IMR-90 (cell line): ENCODE measurements at regions not wholly inside any gene's neighbourhood (a gene's known extent, or its start where the extent isn't known, plus 50 kb on each side); places are given as distances from the start of the nearest gene placed in this dataset.

Experiments used
- ATAC-seq: fragments of 200-7000 bp; cut with Tn5 transposase; 2 replicates; pipeline ENCODE4 v1.9.1; 2020; ENCODE audit warnings: low read depth, mild to moderate bottlenecking, moderate library complexity
- BruUV-seq: library from RNA; stranded (reverse); fragments of 400-500 nt; replicated peaks from 2 replicates; lab custom pipeline; 2021; lab: Mats Ljungman, UMichigan
- CTCF ChIA-PET: fragments of 300-600 bp; formaldehyde crosslinking; extraction: SDS; loops from one replicate; lab custom pipeline; 2021; ENCODE audit warnings: antibody characterized with exemption; lab: Yijun Ruan, JAX
- POLR2A ChIA-PET: fragments of 300-600 bp; sonication (Branson Sonifier 250); formaldehyde crosslinking; loops from one replicate; lab custom pipeline; 2022; ENCODE audit warnings: antibody characterized with exemption; ENCODE audit not compliant: unreplicated experiment; lab: Charles Lee
- DNase-seq: peaks from one replicate; pipeline ENCODE4 v3.0.0; 2013
- H2AFZ ChIP-seq: replicated peaks from 2 replicates; pipeline ENCODE3; 2013; ENCODE audit warnings: low read length, mild to moderate bottlenecking; ENCODE audit not compliant: poor library complexity
- H2AK5ac ChIP-seq: 2 replicates; pipeline ENCODE4 v1.6.1; 2013; ENCODE audit warnings: low read depth, low read length, inconsistent platforms
- H2AK9ac ChIP-seq: replicated peaks from 2 replicates; pipeline ENCODE3; 2013; ENCODE audit warnings: mild to moderate bottlenecking, low read depth, low read length, moderate library complexity; ENCODE audit not compliant: poor library complexity
- H2BK120ac ChIP-seq: 2 replicates; pipeline ENCODE4 v1.6.1; 2013; ENCODE audit warnings: low read depth, low read length, inconsistent platforms
- H2BK15ac ChIP-seq: 3 replicates; pipeline ENCODE4 v1.6.1; 2013; ENCODE audit warnings: low read depth, low read length, inconsistent platforms
- H2BK20ac ChIP-seq: 2 replicates; pipeline ENCODE4 v1.6.1; 2013; ENCODE audit warnings: low read depth, mild to moderate bottlenecking, inconsistent platforms, low read length, moderate library complexity
- H2BK5ac ChIP-seq: 2 replicates; pipeline ENCODE4 v1.6.1; 2013; ENCODE audit warnings: mild to moderate bottlenecking, low read depth, low read length, inconsistent platforms; ENCODE audit not compliant: poor library complexity, severe bottlenecking
- H3K14ac ChIP-seq: replicated peaks from 2 replicates; pipeline ENCODE4 v1.6.1; 2013; ENCODE audit warnings: low read depth, low read length, inconsistent platforms
- H3K18ac ChIP-seq: 2 replicates; pipeline ENCODE4 v1.6.1; 2013; ENCODE audit warnings: low read depth, low read length, control low read depth
- H3K23ac ChIP-seq: 2 replicates; pipeline ENCODE4 v1.6.1; 2013; ENCODE audit warnings: low read depth, low read length, inconsistent platforms
- H3K27ac ChIP-seq: 2 replicates; pipeline ENCODE4 v1.5.1; 2013; ENCODE audit warnings: mild to moderate bottlenecking, control low read depth, low read length; ENCODE audit not compliant: insufficient read depth
- H3K27me3 ChIP-seq: 2 replicates; pipeline ENCODE4 v1.6.1; 2013; ENCODE audit warnings: low read length; ENCODE audit not compliant: control insufficient read depth, insufficient read depth
- H3K36me3 ChIP-seq: 2 replicates; pipeline ENCODE4 v1.6.1; 2013; ENCODE audit warnings: low read length, mixed read lengths; ENCODE audit not compliant: control insufficient read depth, insufficient read depth
- H3K4ac ChIP-seq: 2 replicates; pipeline ENCODE4 v1.6.1; 2013; ENCODE audit warnings: low read depth, low read length, inconsistent platforms
- H3K4me1 ChIP-seq: 2 replicates; pipeline ENCODE4 v1.6.1; 2013; ENCODE audit warnings: low read length, mixed read lengths; ENCODE audit not compliant: control insufficient read depth, insufficient read depth
- H3K4me2 ChIP-seq: 2 replicates; pipeline ENCODE4 v1.6.1; 2013; ENCODE audit warnings: low read depth, mild to moderate bottlenecking, control low read depth, low read length, moderate library complexity
- H3K4me3 ChIP-seq: 2 replicates; pipeline ENCODE4 v1.5.1; 2013; ENCODE audit warnings: low read depth, mild to moderate bottlenecking, control low read depth, low read length, moderate library complexity; ENCODE audit not compliant: insufficient read depth
- H3K56ac ChIP-seq: 2 replicates; pipeline ENCODE4 v1.6.1; 2013; ENCODE audit warnings: low read length, inconsistent platforms; ENCODE audit not compliant: insufficient read depth; ENCODE audit errors: extremely low read depth
- H3K79me1 ChIP-seq, 2 experiments: 2 replicates each; pipeline ENCODE4 v1.6.1; 2013; ENCODE audit warnings: low read length in 2 of 2, inconsistent platforms in 1 of 2, low read depth in 1 of 2
- H3K9ac ChIP-seq: 2 replicates; pipeline ENCODE4 v1.6.1; 2013; ENCODE audit warnings: low read depth, low read length, control low read depth
- H3K9me1 ChIP-seq: 2 replicates; pipeline ENCODE4 v1.6.1; 2013; ENCODE audit warnings: low read length, inconsistent platforms; ENCODE audit not compliant: insufficient read depth
- H3K9me3 ChIP-seq: 2 replicates; pipeline ENCODE4 v1.6.1; 2013; ENCODE audit warnings: low read length; ENCODE audit not compliant: control insufficient read depth, insufficient read depth
- H4K20me1 ChIP-seq: 2 replicates; pipeline ENCODE4 v1.6.1; 2013; ENCODE audit warnings: low read length, inconsistent platforms; ENCODE audit not compliant: insufficient read depth
- H4K5ac ChIP-seq: 2 replicates; pipeline ENCODE4 v1.6.1; 2013; ENCODE audit warnings: mild to moderate bottlenecking, low read depth, low read length, control low read depth
- H4K8ac ChIP-seq, 2 experiments: 2 replicates each; pipeline ENCODE4 v1.6.1; 2013; ENCODE audit warnings: low read depth in 2 of 2, low read length in 2 of 2, control low read depth in 1 of 2, inconsistent platforms in 1 of 2
- H4K91ac ChIP-seq: 2 replicates; pipeline ENCODE4 v1.6.1; 2013; ENCODE audit warnings: low read depth, low read length, inconsistent platforms; ENCODE audit not compliant: insufficient read depth
- CEBPB ChIP-seq: IDR thresholded peaks from 2 replicates; pipeline ENCODE4 v1.6.1; 2012; ENCODE audit warnings: low read depth, low read length, improper control_type of control experiment
- CTCF ChIP-seq: conservative IDR thresholded peaks from 2 replicates; pipeline ENCODE4 v1.5.1; 2012; ENCODE audit warnings: mild to moderate bottlenecking, low read depth, low read length, improper control_type of control experiment
- MAFK ChIP-seq: IDR thresholded peaks from 2 replicates; pipeline ENCODE4 v1.6.1; 2012; ENCODE audit warnings: low read depth, low read length, improper control_type of control experiment
- MXI1 ChIP-seq: IDR thresholded peaks from 2 replicates; pipeline ENCODE4 v1.6.1; 2012; ENCODE audit warnings: low read depth, mild to moderate bottlenecking, low read length, moderate library complexity, borderline replicate concordance
- NFE2L2 ChIP-seq: fragments of 150-350 bp; IDR thresholded peaks from 2 replicates; pipeline ENCODE4 v1.6.1; 2016; ENCODE audit warnings: low read depth, mild to moderate bottlenecking, low read length
- POLR2A ChIP-seq: IDR thresholded peaks from 2 replicates; pipeline ENCODE4 v1.6.1; 2012; ENCODE audit warnings: mild to moderate bottlenecking, low read depth, low read length
- SMC3 ChIP-seq: fragments of 150-350 bp; IDR thresholded peaks from 2 replicates; pipeline ENCODE4 v1.6.1; 2016; ENCODE audit warnings: low read depth, mild to moderate bottlenecking, antibody characterized with exemption, low read length, moderate library complexity
- WGBS, 2 experiments: methylation state at CpG; one replicate each; pipeline versions ENCODE4 v1.1.5 to v1.1.7; 2013; ENCODE audit warnings: missing lambda C conversion rate in 2 of 2; ENCODE audit not compliant: insufficient read length in 1 of 2; ENCODE audit errors: extremely low coverage in 2 of 2; 5-methylcytosine and 5-hydroxymethylcytosine counted together
- dilution Hi-C: fragments of 300-500 bp; cut with HindIII; formaldehyde crosslinking; loops from one replicate; pipeline ENCODE4 v1.14.3; 2018; ENCODE audit warnings: low sequenced_read_pairs; ENCODE audit not compliant: unreplicated experiment
- in situ Hi-C: fragments of 300-500 bp; cut with MboI; formaldehyde crosslinking; loops from 3 replicates; pipeline ENCODE4 v1.14.3; 2019; ENCODE audit warnings: low sequenced_read_pairs, inconsistent platforms, mixed read lengths
- intact Hi-C: fragments of 100-400 bp; cut with micrococcal nuclease; formaldehyde crosslinking; loops from 2 replicates; pipeline ENCODE4 v1.10.0; 2022

- Histone ChIP-seq H3K56ac (no peak overlapping the region), H3K9me3 (no peaks in the 10 kb centered on the region), H3K79me1 (no peaks in the 10 kb centered on the region), H2BK15ac (no peak overlapping the region), H2AK9ac (no peak overlapping the region), H4K91ac (no peak overlapping the region), H3K4me1 (no peaks in the 10 kb centered on the region), H4K20me1 (no peaks in the 10 kb centered on the region), H2AK5ac (no peak overlapping the region), H4K5ac (no peak overlapping the region), H3K14ac (no peak overlapping the region), H2BK120ac (no peak overlapping the region), H3K27me3 (peaks cover 17% of the 10 kb centered on the region), H3K36me3 (no peaks in the 10 kb centered on the region), H3K9me1 (no peaks in the 10 kb centered on the region), H2BK5ac (no peak overlapping the region), H3K4me3 (no peak overlapping the region), H3K4ac (no peak overlapping the region), H4K8ac (no peak overlapping the region), H3K23ac (no peak overlapping the region), H3K18ac (no peak overlapping the region), H3K9ac (no peak overlapping the region), H3K4me2 (no peak overlapping the region), H2AFZ (no peak overlapping the region), H3K27ac (no peak overlapping the region), H2BK20ac (no peak overlapping the region)
- no TSS peak for BruUV-seq
- 86% methylated on average over 5 of the region's 18 CpGs; no CpG with 5 or more reads in 1 of the 2 experiments for WGBS, 2 experiments
- DNase-seq (no peak), ATAC-seq (no peak)
- ChIA-PET POLR2A (no interaction called here), CTCF (no interaction called here)
- in situ Hi-C loops (no loop called here), intact Hi-C loops (no loop called here), dilution Hi-C loops (no loop called here)
- no peak for TF ChIP-seq CEBPB
- TF ChIP-seq MXI1: no peak
- TF ChIP-seq MAFK: no peak
- no peak for TF ChIP-seq NFE2L2
- TF ChIP-seq POLR2A: no peak
- no peak for TF ChIP-seq SMC3
- TF ChIP-seq CTCF: no peak
These were observed 105.7 kb upstream of the CASZ1 start for GRCh38 chr1:10901891-10902805.
